DOHH2 (cell line): ENCODE measurements at regions not wholly inside any gene's neighbourhood (a gene's known extent, or its start where the extent isn't known, plus 50 kb on each side); places are given as distances from the start of the nearest gene placed in this dataset.
"Not testable (repeated sequence)": the region's sequence is repeated elsewhere in the genome, so short reads cannot be mapped to it uniquely, and the experiment has no call there.

Source experiments
- EZH2phosphoT487 ChIP-seq: fragments of 200-600 bp; sonication (generic); IDR thresholded peaks from 2 replicates; pipeline ENCODE4 v1.6.1; 2017; ENCODE audit warnings: borderline replicate concordance, mild to moderate bottlenecking, antibody characterized with exemption, low read length, moderate library complexity, mixed read lengths
- TF ChIP-seq, protein P1 (sequence below): fragments of 200-600 bp; sonication (generic); IDR thresholded peaks from one replicate; pipeline ENCODE4 v1.5.1; 2014; ENCODE audit warnings: antibody characterized with exemption, mild to moderate bottlenecking, low read depth, low read length; ENCODE audit not compliant: poor library complexity, severe bottlenecking

DNA sequence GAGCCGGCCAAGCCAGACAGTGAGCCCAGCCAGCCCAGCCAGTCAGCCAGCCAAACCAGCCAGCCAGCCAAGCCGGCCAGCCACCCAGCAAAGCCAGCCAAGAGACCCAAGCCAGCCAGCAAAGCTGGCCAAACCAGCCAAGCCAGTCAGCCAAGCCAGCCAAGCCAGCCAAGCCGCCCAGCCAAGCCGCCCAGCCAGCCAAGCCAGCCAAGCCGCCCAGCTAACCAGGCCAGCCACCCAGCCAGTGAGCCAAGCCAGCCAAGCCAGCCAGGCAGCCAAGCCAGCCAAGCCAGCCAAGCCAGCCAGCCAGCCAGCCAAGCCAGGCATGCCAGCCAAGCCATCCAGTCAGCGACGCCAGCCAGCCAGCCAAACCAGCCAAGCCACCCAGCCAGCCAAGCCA is 1596.9 kb downstream of the RPIA start:
- TF ChIP-seq, protein P1, sequence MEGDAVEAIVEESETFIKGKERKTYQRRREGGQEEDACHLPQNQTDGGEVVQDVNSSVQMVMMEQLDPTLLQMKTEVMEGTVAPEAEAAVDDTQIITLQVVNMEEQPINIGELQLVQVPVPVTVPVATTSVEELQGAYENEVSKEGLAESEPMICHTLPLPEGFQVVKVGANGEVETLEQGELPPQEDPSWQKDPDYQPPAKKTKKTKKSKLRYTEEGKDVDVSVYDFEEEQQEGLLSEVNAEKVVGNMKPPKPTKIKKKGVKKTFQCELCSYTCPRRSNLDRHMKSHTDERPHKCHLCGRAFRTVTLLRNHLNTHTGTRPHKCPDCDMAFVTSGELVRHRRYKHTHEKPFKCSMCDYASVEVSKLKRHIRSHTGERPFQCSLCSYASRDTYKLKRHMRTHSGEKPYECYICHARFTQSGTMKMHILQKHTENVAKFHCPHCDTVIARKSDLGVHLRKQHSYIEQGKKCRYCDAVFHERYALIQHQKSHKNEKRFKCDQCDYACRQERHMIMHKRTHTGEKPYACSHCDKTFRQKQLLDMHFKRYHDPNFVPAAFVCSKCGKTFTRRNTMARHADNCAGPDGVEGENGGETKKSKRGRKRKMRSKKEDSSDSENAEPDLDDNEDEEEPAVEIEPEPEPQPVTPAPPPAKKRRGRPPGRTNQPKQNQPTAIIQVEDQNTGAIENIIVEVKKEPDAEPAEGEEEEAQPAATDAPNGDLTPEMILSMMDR: not testable (repeated sequence)
- TF ChIP-seq EZH2phosphoT487: not testable (repeated sequence)
